MM.1S (cell line): ENCODE measurements at regions not wholly inside any gene's neighbourhood (a gene's known extent, or its start where the extent isn't known, plus 50 kb on each side); places are given as distances from the start of the nearest gene placed in this dataset.

Experiments
- EZH2 ChIP-seq: fragments of 300-600 bp; sonication (generic); optimal IDR thresholded peaks from 2 replicates; pipeline ENCODE3; 2017; ENCODE audit warnings: low read depth, mild to moderate bottlenecking, antibody characterized with exemption, low read length, mixed read lengths
- TF ChIP-seq, protein P1 (sequence below): fragments of 300-600 bp; sonication (generic); IDR thresholded peaks from 2 replicates; pipeline ENCODE4 v1.5.1; 2016; ENCODE audit warnings: antibody characterized with exemption, low read length, mixed read lengths

GRCh38 chr5:145375521-145375920 is 459.6 kb downstream of the PRELID2 start:
- TF ChIP-seq, protein P1, sequence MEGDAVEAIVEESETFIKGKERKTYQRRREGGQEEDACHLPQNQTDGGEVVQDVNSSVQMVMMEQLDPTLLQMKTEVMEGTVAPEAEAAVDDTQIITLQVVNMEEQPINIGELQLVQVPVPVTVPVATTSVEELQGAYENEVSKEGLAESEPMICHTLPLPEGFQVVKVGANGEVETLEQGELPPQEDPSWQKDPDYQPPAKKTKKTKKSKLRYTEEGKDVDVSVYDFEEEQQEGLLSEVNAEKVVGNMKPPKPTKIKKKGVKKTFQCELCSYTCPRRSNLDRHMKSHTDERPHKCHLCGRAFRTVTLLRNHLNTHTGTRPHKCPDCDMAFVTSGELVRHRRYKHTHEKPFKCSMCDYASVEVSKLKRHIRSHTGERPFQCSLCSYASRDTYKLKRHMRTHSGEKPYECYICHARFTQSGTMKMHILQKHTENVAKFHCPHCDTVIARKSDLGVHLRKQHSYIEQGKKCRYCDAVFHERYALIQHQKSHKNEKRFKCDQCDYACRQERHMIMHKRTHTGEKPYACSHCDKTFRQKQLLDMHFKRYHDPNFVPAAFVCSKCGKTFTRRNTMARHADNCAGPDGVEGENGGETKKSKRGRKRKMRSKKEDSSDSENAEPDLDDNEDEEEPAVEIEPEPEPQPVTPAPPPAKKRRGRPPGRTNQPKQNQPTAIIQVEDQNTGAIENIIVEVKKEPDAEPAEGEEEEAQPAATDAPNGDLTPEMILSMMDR: no peak
- TF ChIP-seq EZH2: no peak
